Cardiac muscle cell (in vitro differentiated cells and primary cell): ENCODE measurements at regions not wholly inside any gene's neighbourhood (a gene's known extent, or its start where the extent isn't known, plus 50 kb on each side); places are given as distances from the start of the nearest gene placed in this dataset.

Experiments
- DNase-seq, 2 donors: peaks; one replicate each; pipeline versions ENCODE4 v3.0.0 to v3.0.0-alpha.2; 2010 to 2017; ENCODE audit warnings: low read depth in 1 of 2, low spot score in 1 of 2
- H3K27ac ChIP-seq: fragments of 200-600 bp; sonication (generic); 2 replicates; pipeline ENCODE4 v1.5.1; 2016
- H3K27me3 ChIP-seq: fragments of 200-600 bp; sonication (generic); 2 replicates; pipeline ENCODE4 v1.6.0; 2016; ENCODE audit warnings: control low read depth
- H3K36me3 ChIP-seq: fragments of 200-600 bp; sonication (generic); 2 replicates; pipeline ENCODE4 v1.5.1; 2016; ENCODE audit warnings: control low read depth
- H3K4me1 ChIP-seq: fragments of 200-600 bp; sonication (generic); 2 replicates; pipeline ENCODE4 v1.8.1; 2017; ENCODE audit warnings: low read depth, mild to moderate bottlenecking, mixed run types
- H3K4me3 ChIP-seq: fragments of 200-600 bp; sonication (generic); 2 replicates; pipeline ENCODE4 v1.5.1; 2016; ENCODE audit warnings: mild to moderate bottlenecking
- H3K9me3 ChIP-seq: fragments of 200-600 bp; sonication (generic); 2 replicates; pipeline ENCODE4 v1.5.1; 2017; ENCODE audit warnings: low read depth, mild to moderate bottlenecking, control low read depth
- CTCF ChIP-seq: IDR thresholded peaks from 2 replicates; pipeline ENCODE4 v1.5.1; 2012; ENCODE audit warnings: low read depth, mild to moderate bottlenecking, low read length

- no peak for TF ChIP-seq CTCF
- Histone ChIP-seq H3K4me3 (no peak overlapping the region), H3K36me3 (no peaks in the 10 kb centered on the region), H3K9me3 (no peaks in the 10 kb centered on the region), H3K27me3 (no peaks in the 10 kb centered on the region), H3K27ac (peak overlapping the region; percentile 26), H3K4me1 (peaks cover 9% of the 10 kb centered on the region)
- peak in 1 of 2 donors; percentile 20 for DNase-seq
Observed at GRCh38 chr2:208552943-208553342, 146.4 kb downstream of the PTH2R start.

GRCh38 chr2:208556983-208557484, 150.4 kb downstream of the PTH2R start:
- no peaks in the 10 kb centered on the region for H3K9me3 ChIP-seq
- TF ChIP-seq CTCF = no peak
- H3K4me3 ChIP-seq = no peak overlapping the region
- no peaks in the 10 kb centered on the region for H3K27me3 ChIP-seq
- H3K4me1 ChIP-seq = peaks cover 9% of the 10 kb centered on the region
- H3K36me3 ChIP-seq = no peaks in the 10 kb centered on the region
- no peak for DNase-seq
- H3K27ac ChIP-seq = no peak overlapping the region

GRCh38 chr2:208565690-208566416, 159.3 kb downstream of the PTH2R start:
- no peaks in the 10 kb centered on the region for H3K4me1 ChIP-seq
- H3K36me3 ChIP-seq = no peaks in the 10 kb centered on the region
- no peak overlapping the region for H3K27ac ChIP-seq
- no peak overlapping the region for H3K4me3 ChIP-seq
- no peak for DNase-seq
- H3K27me3 ChIP-seq = no peaks in the 10 kb centered on the region
- TF ChIP-seq CTCF = no peak
- no peaks in the 10 kb centered on the region for H3K9me3 ChIP-seq

GRCh38 chr2:208568203-208568602, 161.6 kb downstream of the PTH2R start:
- Histone ChIP-seq H3K36me3 (no peaks in the 10 kb centered on the region), H3K4me1 (peaks cover 4% of the 10 kb centered on the region), H3K4me3 (no peak overlapping the region), H3K27me3 (no peaks in the 10 kb centered on the region), H3K9me3 (no peaks in the 10 kb centered on the region), H3K27ac (no peak overlapping the region)
- DNase-seq = no peak
- no peak for TF ChIP-seq CTCF

- no peaks in the 10 kb centered on the region for H3K36me3 ChIP-seq
- DNase-seq = no peak
- peaks cover 7% of the 10 kb centered on the region for H3K4me1 ChIP-seq
- no peak overlapping the region for H3K27ac ChIP-seq
- H3K27me3 ChIP-seq = no peaks in the 10 kb centered on the region
- no peaks in the 10 kb centered on the region for H3K9me3 ChIP-seq
- no peak overlapping the region for H3K4me3 ChIP-seq
- no peak for TF ChIP-seq CTCF
Observed at GRCh38 chr2:208570066-208570465, 163.5 kb downstream of the PTH2R start.
